ENCODE measurements at regions not wholly inside any gene's neighbourhood (a gene's known extent, or its start where the extent isn't known, plus 50 kb on each side); places are given as distances from the start of the nearest gene placed in this dataset.

DNA sequence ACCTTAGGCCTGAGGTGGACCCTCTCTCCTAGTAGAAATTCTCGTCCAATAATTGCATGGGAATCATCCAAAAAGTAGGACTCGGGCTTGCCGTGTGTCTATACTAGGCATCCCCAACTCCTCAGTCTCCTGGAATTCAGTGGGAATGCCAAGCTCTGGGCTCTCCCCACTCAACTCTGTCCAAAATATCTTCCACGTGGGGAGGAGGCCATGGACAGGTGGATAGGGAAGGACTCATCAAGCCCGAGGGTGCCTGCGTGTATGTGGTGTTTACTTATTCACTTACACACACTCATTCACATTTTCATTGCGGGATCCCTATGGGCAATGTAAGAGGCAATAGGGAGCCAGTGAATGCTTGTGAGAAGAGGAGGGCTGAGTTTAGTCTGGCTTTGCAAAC is 383.3 kb downstream of the MN1 start:
- Histone ChIP-seq H3K27ac (ENCODE audit: low read depth, low read length, poor library complexity, severe bottlenecking) (no peak overlapping the region), H3K9me3 (ENCODE audit: low read depth, low read length, poor library complexity, severe bottlenecking) (no peaks in the 10 kb centered on the region), H3K4me3 (ENCODE audit: low read depth, low read length, poor library complexity, severe bottlenecking) (no peak overlapping the region), H3K4me1 (ENCODE audit: insufficient read depth, low read length, poor library complexity, severe bottlenecking) (peaks cover 32% of the 10 kb centered on the region), H3K36me3 (ENCODE audit: insufficient read depth, low read length, poor library complexity, severe bottlenecking) (no peaks in the 10 kb centered on the region), H3K27me3 (replicated peaks; ENCODE audit: insufficient read depth, low read depth, low read length, poor library complexity) (no peaks in the 10 kb centered on the region)
- CTCF ChIA-PET = no interaction called here
- POLR2A ChIA-PET (ENCODE audit: low non-redundant PET) = no interaction called here
- intact Hi-C loops (cut with micrococcal nuclease; ENCODE audit: unreplicated experiment) = no loop called here
- TF ChIP-seq EZH2 (IDR thresholded peaks at IDR 0.05; ENCODE audit: borderline replicate concordance, low read depth, low read length, poor library complexity, severe bottlenecking) = no peak
- TF ChIP-seq, protein P1, sequence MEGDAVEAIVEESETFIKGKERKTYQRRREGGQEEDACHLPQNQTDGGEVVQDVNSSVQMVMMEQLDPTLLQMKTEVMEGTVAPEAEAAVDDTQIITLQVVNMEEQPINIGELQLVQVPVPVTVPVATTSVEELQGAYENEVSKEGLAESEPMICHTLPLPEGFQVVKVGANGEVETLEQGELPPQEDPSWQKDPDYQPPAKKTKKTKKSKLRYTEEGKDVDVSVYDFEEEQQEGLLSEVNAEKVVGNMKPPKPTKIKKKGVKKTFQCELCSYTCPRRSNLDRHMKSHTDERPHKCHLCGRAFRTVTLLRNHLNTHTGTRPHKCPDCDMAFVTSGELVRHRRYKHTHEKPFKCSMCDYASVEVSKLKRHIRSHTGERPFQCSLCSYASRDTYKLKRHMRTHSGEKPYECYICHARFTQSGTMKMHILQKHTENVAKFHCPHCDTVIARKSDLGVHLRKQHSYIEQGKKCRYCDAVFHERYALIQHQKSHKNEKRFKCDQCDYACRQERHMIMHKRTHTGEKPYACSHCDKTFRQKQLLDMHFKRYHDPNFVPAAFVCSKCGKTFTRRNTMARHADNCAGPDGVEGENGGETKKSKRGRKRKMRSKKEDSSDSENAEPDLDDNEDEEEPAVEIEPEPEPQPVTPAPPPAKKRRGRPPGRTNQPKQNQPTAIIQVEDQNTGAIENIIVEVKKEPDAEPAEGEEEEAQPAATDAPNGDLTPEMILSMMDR (conservative IDR thresholded peaks at IDR 0.05; ENCODE audit: low read depth, low read length) = no peak
- DNase-seq (ENCODE audit: low spot score) = no peak
- no TSS peak for BruUV-seq (replicated peaks)

DNA sequence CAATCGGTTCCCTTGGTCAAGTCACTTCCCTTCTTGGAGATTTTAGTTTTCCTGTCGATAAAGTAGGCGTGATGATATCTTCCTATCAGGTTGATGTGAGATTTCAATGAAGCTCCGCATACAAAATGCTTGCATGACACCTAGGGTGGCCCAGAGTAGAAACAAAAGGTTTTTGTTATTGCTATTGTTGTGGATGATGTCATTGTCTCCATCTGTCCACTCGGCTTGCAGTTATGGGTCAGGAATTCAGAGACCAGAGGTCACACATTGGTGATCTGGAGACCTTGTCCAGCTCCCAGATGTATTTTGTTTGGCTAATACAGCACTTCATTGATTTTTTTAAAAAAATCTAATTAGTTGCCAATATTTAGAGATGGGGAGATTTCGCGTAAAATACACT is 382.1 kb downstream of the MN1 start:
- no peaks in the 10 kb centered on the region for H3K27me3 ChIP-seq (replicated peaks; ENCODE audit: insufficient read depth, low read depth, low read length, poor library complexity)
- no peak overlapping the region for H3K27ac ChIP-seq (ENCODE audit: low read depth, low read length, poor library complexity, severe bottlenecking)
- no peaks in the 10 kb centered on the region for H3K9me3 ChIP-seq (ENCODE audit: low read depth, low read length, poor library complexity, severe bottlenecking)
- no peak for TF ChIP-seq EZH2 (IDR thresholded peaks at IDR 0.05; ENCODE audit: borderline replicate concordance, low read depth, low read length, poor library complexity, severe bottlenecking)
- H3K4me1 ChIP-seq (ENCODE audit: insufficient read depth, low read length, poor library complexity, severe bottlenecking) = peaks cover 30% of the 10 kb centered on the region
- ChIA-PET CTCF (no interaction called here), POLR2A (ENCODE audit: low non-redundant PET) (no interaction called here)
- DNase-seq (ENCODE audit: low spot score) = no peak
- H3K36me3 ChIP-seq (ENCODE audit: insufficient read depth, low read length, poor library complexity, severe bottlenecking) = no peaks in the 10 kb centered on the region
- no peak overlapping the region for H3K4me3 ChIP-seq (ENCODE audit: low read depth, low read length, poor library complexity, severe bottlenecking)
- no TSS peak for BruUV-seq (replicated peaks)
- intact Hi-C loops (cut with micrococcal nuclease; ENCODE audit: unreplicated experiment) = no loop called here

DNA sequence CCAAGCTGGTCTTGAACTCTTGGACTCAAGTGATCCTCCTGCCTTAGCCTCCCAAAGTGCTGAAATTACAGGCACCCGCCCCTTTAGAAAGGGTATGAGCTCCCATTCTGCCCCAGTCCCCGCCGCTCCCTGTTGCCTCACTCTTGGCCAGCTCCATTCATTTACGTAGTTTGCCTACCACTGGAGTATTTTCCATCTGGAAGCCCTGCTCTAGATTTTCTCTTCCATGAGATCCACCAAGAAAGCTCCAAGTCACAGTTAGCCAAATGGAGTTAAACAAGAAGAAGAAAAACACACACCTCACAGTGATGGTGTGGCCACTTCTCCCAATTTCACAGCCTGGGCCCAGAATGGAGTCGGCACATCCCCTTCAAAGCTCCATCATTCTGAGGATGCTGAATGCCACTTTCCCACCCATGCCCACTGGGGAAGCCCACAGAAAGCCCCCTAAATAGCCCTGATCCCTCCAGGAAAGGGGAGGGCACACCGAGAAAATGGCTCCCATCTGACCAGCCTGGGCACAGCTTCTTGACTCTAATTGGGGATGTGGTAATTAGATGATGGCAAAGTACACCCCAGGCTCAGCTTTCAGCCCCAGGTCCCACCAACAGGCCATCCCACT is 381.2 kb downstream of the MN1 start:
- no TSS peak for BruUV-seq (replicated peaks)
- intact Hi-C loops (cut with micrococcal nuclease; ENCODE audit: unreplicated experiment) = no loop called here
- Histone ChIP-seq H3K4me1 (ENCODE audit: insufficient read depth, low read length, poor library complexity, severe bottlenecking) (peaks cover 25% of the 10 kb centered on the region), H3K4me3 (ENCODE audit: low read depth, low read length, poor library complexity, severe bottlenecking) (no peak overlapping the region), H3K36me3 (ENCODE audit: insufficient read depth, low read length, poor library complexity, severe bottlenecking) (no peaks in the 10 kb centered on the region), H3K9me3 (ENCODE audit: low read depth, low read length, poor library complexity, severe bottlenecking) (no peaks in the 10 kb centered on the region), H3K27me3 (replicated peaks; ENCODE audit: insufficient read depth, low read depth, low read length, poor library complexity) (no peaks in the 10 kb centered on the region), H3K27ac (ENCODE audit: low read depth, low read length, poor library complexity, severe bottlenecking) (no peak overlapping the region)
- DNase-seq (ENCODE audit: low spot score) = no peak
- TF ChIP-seq, protein P1 (conservative IDR thresholded peaks at IDR 0.05; ENCODE audit: low read depth, low read length) = no peak
- no peak for TF ChIP-seq EZH2 (IDR thresholded peaks at IDR 0.05; ENCODE audit: borderline replicate concordance, low read depth, low read length, poor library complexity, severe bottlenecking)
- ChIA-PET POLR2A (ENCODE audit: low non-redundant PET) (no interaction called here), CTCF (no interaction called here)

DNA sequence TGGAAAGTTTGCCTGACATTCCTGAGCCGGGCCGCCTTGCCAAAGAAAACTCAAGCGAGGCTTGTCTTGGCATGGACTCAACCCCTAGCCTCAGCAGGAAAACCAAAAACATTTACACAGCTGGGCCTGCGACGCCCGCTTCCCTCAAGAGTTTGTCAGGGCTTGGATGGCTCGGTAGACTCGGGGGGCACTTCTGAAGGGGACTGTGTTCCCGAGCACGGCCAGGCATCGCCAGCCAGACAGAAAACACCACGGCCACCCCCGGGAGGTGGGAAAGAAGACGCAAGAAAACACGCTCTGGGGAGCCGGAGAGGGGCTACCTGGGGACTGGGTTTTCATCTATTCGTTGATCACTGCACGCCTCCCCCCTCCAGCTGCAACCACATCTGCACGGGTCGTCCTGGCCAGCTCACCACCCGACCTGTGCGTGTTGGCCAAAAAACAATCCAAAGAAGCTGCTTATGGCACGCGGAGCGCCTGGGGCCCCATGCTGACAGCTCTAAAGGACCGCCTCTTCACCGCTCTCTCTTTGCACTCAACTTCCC is 380.7 kb downstream of the MN1 start:
- H3K4me1 ChIP-seq (ENCODE audit: insufficient read depth, low read length, poor library complexity, severe bottlenecking) = peaks cover 25% of the 10 kb centered on the region
- H3K27ac ChIP-seq (ENCODE audit: low read depth, low read length, poor library complexity, severe bottlenecking) = no peak overlapping the region
- no TSS peak for BruUV-seq (replicated peaks)
- H3K4me3 ChIP-seq (ENCODE audit: low read depth, low read length, poor library complexity, severe bottlenecking) = no peak overlapping the region
- TF ChIP-seq EZH2 (IDR thresholded peaks at IDR 0.05; ENCODE audit: borderline replicate concordance, low read depth, low read length, poor library complexity, severe bottlenecking) = no peak
- TF ChIP-seq, protein P1 (conservative IDR thresholded peaks at IDR 0.05; ENCODE audit: low read depth, low read length) = no peak
- intact Hi-C loops (cut with micrococcal nuclease; ENCODE audit: unreplicated experiment) = no loop called here
- H3K27me3 ChIP-seq (replicated peaks; ENCODE audit: insufficient read depth, low read depth, low read length, poor library complexity) = no peaks in the 10 kb centered on the region
- ChIA-PET POLR2A (ENCODE audit: low non-redundant PET) (no interaction called here), CTCF (no interaction called here)
- H3K36me3 ChIP-seq (ENCODE audit: insufficient read depth, low read length, poor library complexity, severe bottlenecking) = no peaks in the 10 kb centered on the region
- peak; percentile 38 for DNase-seq (ENCODE audit: low spot score)
- H3K9me3 ChIP-seq (ENCODE audit: low read depth, low read length, poor library complexity, severe bottlenecking) = no peaks in the 10 kb centered on the region

Measured in A673 (cell line).